Esophagus squamous epithelium (tissue), 5 donors: ENCODE measurements at regions not wholly inside any gene's neighbourhood (a gene's known extent, or its start where the extent isn't known, plus 50 kb on each side); places are given as distances from the start of the nearest gene placed in this dataset.

ENCODE experiments used
- DNase-seq: peaks from one replicate; lab custom pipeline; 2025; lab: John Stamatoyannopoulos, UW
- H3K27ac ChIP-seq, 4 donors: fragments of 200-600 bp; sonication (generic); one replicate each; pipeline ENCODE4 v1.5.1; 2016 to 2019; ENCODE audit warnings: mild to moderate bottlenecking in 1 of 4
- H3K27me3 ChIP-seq, 4 donors: fragments of 200-600 bp; sonication (generic); 1 replicate in 3 of 4; 2 replicates in 1 of 4; pipeline versions ENCODE4 v1.5.1 to v1.6.0; 2017 to 2021; ENCODE audit warnings: antibody characterized with exemption in 1 of 4
- H3K36me3 ChIP-seq, 3 donors: fragments of 200-600 bp; sonication (generic); one replicate each; pipeline ENCODE4 v1.5.1; 2016 to 2019
- H3K4me1 ChIP-seq, 3 donors: fragments of 200-600 bp; sonication (generic); one replicate each; pipeline ENCODE4 v1.5.1; 2017 to 2019
- H3K4me3 ChIP-seq, 4 donors: fragments of 200-600 bp; sonication (generic); 1 replicate in 3 of 4; 2 replicates in 1 of 4; pipeline ENCODE4 v1.5.1; 2016 to 2019; ENCODE audit warnings: mild to moderate bottlenecking in 2 of 4, moderate library complexity in 1 of 4
- H3K9me3 ChIP-seq, 3 donors: fragments of 200-600 bp; sonication (generic); one replicate each; pipeline ENCODE4 v1.5.1; 2016 to 2019
- POLR2A ChIP-seq, 4 donors: fragments of 450-650 bp; IDR thresholded peaks; one replicate each; pipeline ENCODE4 v1.6.1; 2017; ENCODE audit warnings: antibody characterized with exemption in 4 of 4, mild to moderate bottlenecking in 4 of 4, moderate library complexity in 3 of 4
- WGBS, 2 donors: methylation state at CpG; one replicate each; pipeline ENCODE4 v1.1.5; 2018; 5-methylcytosine and 5-hydroxymethylcytosine counted together
- intact Hi-C: fragments of 100-400 bp; cut with DNase I; formaldehyde crosslinking; loops from one replicate; pipeline ENCODE4 v1.15.0; 2022
- TF ChIP-seq, protein P1 (sequence below), 6 experiments: fragments of 450-650 bp in 4 of 6; fragments of 200-600 bp in 2 of 6; sonication (generic) in 2 of 6; IDR thresholded peaks; one replicate each; pipeline ENCODE4 v1.5.1; 2016 to 2019; ENCODE audit warnings: antibody characterized with exemption in 6 of 6, mild to moderate bottlenecking in 4 of 6, moderate library complexity in 4 of 6
- donor health status: DM: yes; HTN: yes; CAD: no.

DNA sequence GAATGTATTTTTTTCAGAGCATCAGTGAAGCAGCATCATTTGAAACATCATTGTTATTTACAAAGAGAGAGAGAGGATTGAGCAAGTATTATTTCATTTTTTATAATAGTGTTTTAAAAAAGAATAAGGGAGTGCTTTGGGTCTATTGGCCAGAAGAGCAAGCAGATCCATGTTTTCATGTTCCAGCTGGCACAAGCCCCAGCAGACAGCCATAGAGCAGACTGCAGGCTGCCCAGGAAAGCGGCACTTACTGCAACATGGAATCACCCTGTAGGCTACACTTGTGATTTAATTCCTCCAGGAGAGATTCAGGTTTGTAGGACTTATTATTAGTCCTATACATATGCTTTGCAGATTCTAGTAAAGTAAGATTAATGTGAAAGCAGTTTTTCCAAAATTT is 407.0 kb upstream of the GRAMD2B start:
- Histone ChIP-seq H3K27me3 (no peaks in the 10 kb centered on the region), H3K9me3 (no peaks in the 10 kb centered on the region), H3K4me3 (no peak overlapping the region), H3K36me3 (no peaks in the 10 kb centered on the region), H3K27ac (no peak overlapping the region), H3K4me1 (peaks cover 0 to 22% (median 6%) of the 10 kb centered on the region in 3 donors)
- intact Hi-C loops: no loop called here
- WGBS, 2 donors: 18 to 27% methylated on average over 1 of the region's 1 CpG
- no peak for DNase-seq
- TF ChIP-seq, protein P1, sequence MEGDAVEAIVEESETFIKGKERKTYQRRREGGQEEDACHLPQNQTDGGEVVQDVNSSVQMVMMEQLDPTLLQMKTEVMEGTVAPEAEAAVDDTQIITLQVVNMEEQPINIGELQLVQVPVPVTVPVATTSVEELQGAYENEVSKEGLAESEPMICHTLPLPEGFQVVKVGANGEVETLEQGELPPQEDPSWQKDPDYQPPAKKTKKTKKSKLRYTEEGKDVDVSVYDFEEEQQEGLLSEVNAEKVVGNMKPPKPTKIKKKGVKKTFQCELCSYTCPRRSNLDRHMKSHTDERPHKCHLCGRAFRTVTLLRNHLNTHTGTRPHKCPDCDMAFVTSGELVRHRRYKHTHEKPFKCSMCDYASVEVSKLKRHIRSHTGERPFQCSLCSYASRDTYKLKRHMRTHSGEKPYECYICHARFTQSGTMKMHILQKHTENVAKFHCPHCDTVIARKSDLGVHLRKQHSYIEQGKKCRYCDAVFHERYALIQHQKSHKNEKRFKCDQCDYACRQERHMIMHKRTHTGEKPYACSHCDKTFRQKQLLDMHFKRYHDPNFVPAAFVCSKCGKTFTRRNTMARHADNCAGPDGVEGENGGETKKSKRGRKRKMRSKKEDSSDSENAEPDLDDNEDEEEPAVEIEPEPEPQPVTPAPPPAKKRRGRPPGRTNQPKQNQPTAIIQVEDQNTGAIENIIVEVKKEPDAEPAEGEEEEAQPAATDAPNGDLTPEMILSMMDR (IDR thresholded peaks at IDR 0.05): no peak
- no peak for TF ChIP-seq POLR2A (IDR thresholded peaks at IDR 0.05)

DNA sequence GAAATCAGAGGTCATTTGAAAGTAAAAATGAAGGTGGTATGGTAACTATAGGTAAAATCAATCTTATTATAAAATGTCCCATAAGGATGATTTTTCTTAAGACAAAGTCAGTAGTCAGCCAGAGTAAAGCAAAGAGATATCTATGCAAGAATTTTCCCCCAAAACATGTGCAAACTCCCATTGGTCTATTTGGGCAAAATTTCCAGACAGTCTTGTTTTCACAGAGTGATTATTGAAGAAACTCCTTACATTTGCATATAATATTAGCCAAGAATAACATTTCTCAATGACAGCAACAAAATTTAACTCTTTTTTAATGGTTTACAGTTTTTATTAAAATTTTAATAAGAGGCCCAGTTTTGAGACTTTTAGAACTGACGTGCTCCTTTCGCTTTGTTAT is 406.1 kb upstream of the GRAMD2B start:
- intact Hi-C loops: no loop called here
- TF ChIP-seq POLR2A (IDR thresholded peaks at IDR 0.05): no peak
- TF ChIP-seq, protein P1 (IDR thresholded peaks at IDR 0.05): no peak
- 96 to 99% methylated on average over 2 of the region's 2 CpGs for WGBS, 2 donors

DNA sequence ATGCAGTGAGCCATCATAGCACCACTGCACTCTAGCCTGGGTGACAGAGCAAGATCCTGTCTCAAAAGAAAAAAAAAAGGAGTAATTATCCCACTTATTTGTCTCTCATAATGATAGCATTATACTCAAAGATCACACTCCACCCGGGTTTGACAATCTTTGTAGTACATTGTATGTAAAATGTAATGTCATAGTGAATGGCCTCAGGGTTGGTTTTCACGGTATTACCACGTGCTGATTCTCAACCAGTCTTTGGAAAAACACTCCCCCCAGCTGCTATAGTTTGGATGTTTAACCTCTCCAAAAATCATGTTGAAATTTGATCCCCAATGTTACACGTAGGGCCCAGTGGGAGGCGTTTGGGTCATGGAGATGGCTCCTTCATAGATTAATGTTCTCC is 402.4 kb upstream of the GRAMD2B start:
- 75 to 87% methylated on average over 5 of the region's 5 CpGs for WGBS, 2 donors
- intact Hi-C loops: no loop called here
- no peak for DNase-seq
- Histone ChIP-seq H3K4me3 (no peak overlapping the region), H3K9me3 (no peaks in the 10 kb centered on the region), H3K36me3 (no peaks in the 10 kb centered on the region), H3K27ac (no peak overlapping the region), H3K4me1 (peaks cover 0 to 9% (median 4%) of the 10 kb centered on the region in 3 donors), H3K27me3 (no peaks in the 10 kb centered on the region)
- no peak for TF ChIP-seq POLR2A (IDR thresholded peaks at IDR 0.05)
- TF ChIP-seq, protein P1 (IDR thresholded peaks at IDR 0.05): no peak

More for the DNA sequence above, 406.1 kb upstream of the GRAMD2B start:
- H3K9me3 ChIP-seq: no peaks in the 10 kb centered on the region
- no peaks in the 10 kb centered on the region for H3K27me3 ChIP-seq
- no peaks in the 10 kb centered on the region for H3K36me3 ChIP-seq
- H3K4me3 ChIP-seq: no peak overlapping the region
- H3K27ac ChIP-seq: no peak overlapping the region
- peaks cover 0 to 22% (median 6%) of the 10 kb centered on the region in 3 donors for H3K4me1 ChIP-seq
- no peak for DNase-seq

DNA sequence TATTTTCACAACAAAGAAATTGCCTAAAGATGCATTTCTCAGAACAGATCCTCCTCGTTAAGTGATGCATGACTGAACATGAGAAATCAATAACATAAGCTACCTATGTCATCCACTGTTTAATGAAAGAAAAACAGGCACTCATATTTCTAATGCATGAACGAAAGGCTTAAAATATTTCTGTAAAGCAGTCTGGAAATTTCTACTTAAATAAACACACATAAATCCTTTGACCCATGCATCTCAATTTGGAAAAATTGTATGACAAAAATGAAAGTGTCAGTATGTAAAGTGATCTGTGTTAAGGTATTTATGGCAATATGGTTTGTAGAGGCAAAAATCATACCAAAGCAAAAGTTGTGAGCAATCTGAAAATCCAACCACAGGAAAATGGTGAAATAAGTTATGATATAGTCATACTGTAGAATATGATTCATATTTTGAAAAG is 399.2 kb upstream of the GRAMD2B start:
- intact Hi-C loops: no loop called here
- H3K36me3 ChIP-seq: no peaks in the 10 kb centered on the region
- H3K4me3 ChIP-seq: no peak overlapping the region
- no peaks in the 10 kb centered on the region for H3K27me3 ChIP-seq
- no peak for DNase-seq
- WGBS, 2 donors: 22 to 39% methylated on average over 2 of the region's 2 CpGs
- H3K9me3 ChIP-seq: peaks cover 0 to 7% (median 6%) of the 10 kb centered on the region in 3 donors
- no peak overlapping the region for H3K27ac ChIP-seq
- TF ChIP-seq POLR2A (IDR thresholded peaks at IDR 0.05): no peak
- TF ChIP-seq, protein P1 (IDR thresholded peaks at IDR 0.05): no peak
- H3K4me1 ChIP-seq: no peaks in the 10 kb centered on the region

DNA sequence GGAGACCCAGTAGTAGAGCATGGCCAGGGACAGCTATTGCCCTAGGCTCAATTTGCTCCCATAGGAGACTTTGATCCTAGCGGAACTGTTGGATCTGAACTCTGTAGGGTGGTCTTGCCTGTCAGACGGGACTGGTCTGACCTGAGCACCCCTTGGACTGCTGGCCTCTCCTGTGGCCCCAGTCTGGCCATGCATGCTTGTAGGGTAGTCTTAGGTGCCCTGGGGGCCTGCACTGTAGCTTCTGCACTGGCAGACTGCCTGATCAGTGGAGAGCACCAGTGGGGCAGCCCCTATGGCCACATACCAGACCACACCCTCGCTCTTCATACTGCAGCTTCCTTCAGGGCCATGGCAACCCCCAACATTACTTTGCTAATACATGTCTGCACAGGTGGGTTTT is 396.1 kb upstream of the GRAMD2B start:
- H3K4me1 ChIP-seq: peaks cover 0 to 2% (median 0%) of the 10 kb centered on the region in 3 donors
- no peak for DNase-seq
- H3K9me3 ChIP-seq: peaks cover 0 to 14% (median 6%) of the 10 kb centered on the region in 3 donors
- no peaks in the 10 kb centered on the region for H3K36me3 ChIP-seq
- TF ChIP-seq, protein P1 (IDR thresholded peaks at IDR 0.05): no peak
- TF ChIP-seq POLR2A (IDR thresholded peaks at IDR 0.05): no peak
- H3K27me3 ChIP-seq: no peaks in the 10 kb centered on the region
- 80 to 90% methylated on average over 2 of the region's 3 CpGs for WGBS, 2 donors
- no peak overlapping the region for H3K4me3 ChIP-seq
- intact Hi-C loops: no loop called here
- H3K27ac ChIP-seq: no peak overlapping the region
